Neural cell (in vitro differentiated cells): ENCODE measurements at regions not wholly inside any gene's neighbourhood (a gene's known extent, or its start where the extent isn't known, plus 50 kb on each side); places are given as distances from the start of the nearest gene placed in this dataset.

ENCODE experiments used
- H2AFZ ChIP-seq: fragments of 200-600, 300-800 bp; sonication (generic), shearing (Covaris generic); 2 replicates; pipeline ENCODE4 v1.6.0; 2014; ENCODE audit warnings: low read depth, mild to moderate bottlenecking, antibody characterized with exemption, low read length, moderate library complexity
- H3F3A ChIP-seq: fragments of 200-600 bp; shearing (Covaris generic); 2 replicates; pipeline ENCODE4 v1.6.1; 2016; ENCODE audit warnings: mild to moderate bottlenecking, moderate library complexity, mixed read lengths, antibody characterized with exemption, low read length; ENCODE audit not compliant: insufficient read depth, poor library complexity, severe bottlenecking
- H3K27ac ChIP-seq: fragments of 200-600, 300-800 bp; sonication (generic), shearing (Covaris generic); 2 replicates; pipeline ENCODE4 v1.5.1; 2014; ENCODE audit warnings: mild to moderate bottlenecking, low read length, moderate library complexity
- H3K27me3 ChIP-seq: fragments of 300-800, 200-600 bp; sonication (generic), shearing (Covaris generic); 2 replicates; pipeline ENCODE4 v1.6.0; 2014; ENCODE audit warnings: mild to moderate bottlenecking, low read depth, low read length, moderate library complexity; ENCODE audit not compliant: insufficient read depth
- H3K36me3 ChIP-seq: fragments of 300-800, 200-600 bp; sonication (generic), shearing (Covaris generic); 2 replicates; pipeline ENCODE4 v1.5.1; 2014; ENCODE audit warnings: mild to moderate bottlenecking, antibody characterized with exemption, low read length, moderate library complexity; ENCODE audit not compliant: insufficient read depth
- H3K4me2 ChIP-seq: fragments of 300-800, 200-600 bp; sonication (generic), shearing (Covaris generic); 2 replicates; pipeline ENCODE4 v1.6.0; 2014; ENCODE audit warnings: mild to moderate bottlenecking, low read length
- H3K4me3 ChIP-seq: fragments of 300-800, 200-600 bp; sonication (generic), shearing (Covaris generic); 2 replicates; pipeline ENCODE4 v1.5.1; 2014; ENCODE audit warnings: mild to moderate bottlenecking, low read length, moderate library complexity
- H3K79me2 ChIP-seq: fragments of 200-600 bp; shearing (Covaris generic); replicated peaks from 2 replicates; pipeline ENCODE4 v1.6.0; 2014; ENCODE audit warnings: mild to moderate bottlenecking, low read length, moderate library complexity; ENCODE audit not compliant: insufficient read depth
- H3K9ac ChIP-seq: fragments of 300-800, 200-600 bp; sonication (generic), shearing (Covaris generic); 2 replicates; pipeline ENCODE4 v1.6.1; 2016; ENCODE audit warnings: mild to moderate bottlenecking, low read length, mixed read lengths
- H3K9me2 ChIP-seq: fragments of 200-600 bp; shearing (Covaris generic); 2 replicates; pipeline ENCODE4 v1.6.1; 2016; ENCODE audit warnings: mild to moderate bottlenecking, low read length, mixed read lengths; ENCODE audit not compliant: insufficient read depth
- H3K9me3 ChIP-seq: fragments of 200-600, 300-800 bp; sonication (generic), shearing (Covaris generic); 2 replicates; pipeline ENCODE4 v1.6.1; 2016; ENCODE audit warnings: mild to moderate bottlenecking, mixed run types, low read length, moderate library complexity, mixed read lengths
- H4K20me1 ChIP-seq: fragments of 200-600 bp; shearing (Covaris generic); 2 replicates; pipeline ENCODE4 v1.6.1; 2016; ENCODE audit warnings: mild to moderate bottlenecking, mixed run types; ENCODE audit not compliant: insufficient read depth
- CTCF ChIP-seq: fragments of 450-650 bp; IDR thresholded peaks from 2 replicates; pipeline ENCODE4 v1.5.1; 2014; ENCODE audit warnings: antibody characterized with exemption, mild to moderate bottlenecking, moderate library complexity; ENCODE audit not compliant: poor library complexity, severe bottlenecking
- EP300 ChIP-seq: fragments of 450-650 bp; conservative IDR thresholded peaks from 2 replicates; pipeline ENCODE4 v1.6.1; 2014; ENCODE audit warnings: antibody characterized with exemption, mild to moderate bottlenecking, moderate library complexity; ENCODE audit not compliant: poor library complexity, severe bottlenecking
- EZH2 ChIP-seq: fragments of 200-600, 300-800 bp; shearing (Covaris generic), sonication (generic); IDR thresholded peaks from 2 replicates; pipeline ENCODE4 v1.6.1; 2014; ENCODE audit warnings: antibody characterized with exemption, low read length, borderline replicate concordance, mild to moderate bottlenecking; ENCODE audit not compliant: insufficient read depth, poor library complexity, severe bottlenecking
- MXI1 ChIP-seq: fragments of 450-650 bp; conservative IDR thresholded peaks from 2 replicates; pipeline ENCODE4 v1.6.1; 2014; ENCODE audit warnings: antibody characterized with exemption, mild to moderate bottlenecking; ENCODE audit not compliant: poor library complexity, severe bottlenecking
- POLR2AphosphoS5 ChIP-seq: IDR thresholded peaks from 2 replicates; pipeline ENCODE4 v1.6.1; 2012
- RAD21 ChIP-seq: fragments of 450-650 bp; conservative IDR thresholded peaks from 2 replicates; pipeline ENCODE4 v1.6.1; 2014; ENCODE audit warnings: antibody characterized with exemption, mild to moderate bottlenecking, moderate library complexity
- REST ChIP-seq: IDR thresholded peaks from 2 replicates; pipeline ENCODE4 v1.6.1; 2012; ENCODE audit warnings: borderline replicate concordance
- SMC3 ChIP-seq: fragments of 450-650 bp; conservative IDR thresholded peaks from 2 replicates; pipeline ENCODE4 v1.6.1; 2014; ENCODE audit warnings: antibody characterized with exemption, mild to moderate bottlenecking, moderate library complexity; ENCODE audit not compliant: poor library complexity
- TAF1 ChIP-seq: IDR thresholded peaks from 2 replicates; pipeline ENCODE4 v1.6.1; 2012; ENCODE audit warnings: low read depth

- H3K4me3 ChIP-seq: no peak overlapping the region
- no peaks in the 10 kb centered on the region for H3K9me2 ChIP-seq
- no peaks in the 10 kb centered on the region for H3K36me3 ChIP-seq
- H3K27ac ChIP-seq: no peak overlapping the region
- TF ChIP-seq MXI1 (no peak), POLR2AphosphoS5 (no peak), RAD21 (no peak), TAF1 (no peak), CTCF (no peak), EZH2 (no peak), SMC3 (no peak), EP300 (no peak), REST (no peak)
- no peak overlapping the region for H3K4me2 ChIP-seq
- no peaks in the 10 kb centered on the region for H3K79me2 ChIP-seq
- H3K9ac ChIP-seq: no peak overlapping the region
- H2AFZ ChIP-seq: no peak overlapping the region
- H4K20me1 ChIP-seq: no peaks in the 10 kb centered on the region
- H3F3A ChIP-seq: no peaks in the 10 kb centered on the region
- H3K27me3 ChIP-seq: no peaks in the 10 kb centered on the region
- no peaks in the 10 kb centered on the region for H3K9me3 ChIP-seq
Measured at GRCh38 chr22:19634226-19634975, 79.9 kb upstream of the SEPTIN5 start.

- no peak overlapping the region for H3K27ac ChIP-seq
- no peaks in the 10 kb centered on the region for H3K9me3 ChIP-seq
- H3K4me2 ChIP-seq: no peak overlapping the region
- no peaks in the 10 kb centered on the region for H3K36me3 ChIP-seq
- no peak overlapping the region for H3K4me3 ChIP-seq
- no peak overlapping the region for H3K9ac ChIP-seq
- H3K79me2 ChIP-seq: no peaks in the 10 kb centered on the region
- no peaks in the 10 kb centered on the region for H4K20me1 ChIP-seq
- no peak overlapping the region for H2AFZ ChIP-seq
- no peaks in the 10 kb centered on the region for H3K27me3 ChIP-seq
- H3K9me2 ChIP-seq: no peaks in the 10 kb centered on the region
- TF ChIP-seq SMC3: no peak
- TF ChIP-seq TAF1: no peak
- TF ChIP-seq MXI1: no peak
- no peak for TF ChIP-seq REST
- no peak for TF ChIP-seq POLR2AphosphoS5
- TF ChIP-seq EP300: no peak
- no peak for TF ChIP-seq RAD21
- no peak for TF ChIP-seq EZH2
- TF ChIP-seq CTCF: no peak
- no peaks in the 10 kb centered on the region for H3F3A ChIP-seq
Measured at GRCh38 chr22:19635644-19636043, 78.7 kb upstream of the SEPTIN5 start.
